SIG-M5 treated with dmso at 0.1 percent for 504 hours (cell line): ENCODE measurements at regions not wholly inside any gene's neighbourhood (a gene's known extent, or its start where the extent isn't known, plus 50 kb on each side); places are given as distances from the start of the nearest gene placed in this dataset.

ENCODE experiments used
- DNase-seq: peaks from one replicate; lab custom pipeline; 2025; ENCODE audit not compliant: unreplicated experiment; lab: John Stamatoyannopoulos, UW

GRCh38 chr14:100638211-100638855 is 51.1 kb upstream of the BEGAIN start:
- no peak for DNase-seq

GRCh38 chr14:100639280-100639679 is 52.1 kb upstream of the BEGAIN start:
- DNase-seq, result no peak

- DNase-seq, result peak; percentile 1
These were observed 53.5 kb upstream of the BEGAIN start for GRCh38 chr14:100640471-100641273.

GRCh38 chr14:100641274-100641860 is 54.1 kb upstream of the BEGAIN start:
- DNase-seq, result no peak

GRCh38 chr14:100643426-100643825 is 56.2 kb upstream of the BEGAIN start:
- no peak for DNase-seq

GRCh38 chr14:100644383-100644782 is 57.2 kb upstream of the BEGAIN start:
- no peak for DNase-seq

- DNase-seq, result no peak
These were observed 57.6 kb upstream of the BEGAIN start for GRCh38 chr14:100644784-100645183.

GRCh38 chr14:100645196-100645981 is 58.2 kb upstream of the BEGAIN start:
- peak; percentile 73 for DNase-seq

GRCh38 chr14:100645982-100646314 is 58.7 kb upstream of the BEGAIN start:
- no peak for DNase-seq

- no peak for DNase-seq
These were observed 61.4 kb upstream of the BEGAIN start for GRCh38 chr14:100648474-100649172.

GRCh38 chr14:100649173-100649519 is 61.9 kb upstream of the BEGAIN start:
- no peak for DNase-seq

- no peak for DNase-seq
These were observed 64.8 kb upstream of the BEGAIN start for GRCh38 chr14:100651999-100652508.

- no peak for DNase-seq
These were observed 65.5 kb upstream of the BEGAIN start for GRCh38 chr14:100652744-100653143.

GRCh38 chr14:100653409-100653808 is 66.2 kb upstream of the BEGAIN start:
- peak; percentile 4 for DNase-seq

GRCh38 chr14:100654025-100654813 is 67.0 kb upstream of the BEGAIN start:
- no peak for DNase-seq

- DNase-seq, result no peak
These were observed 67.9 kb upstream of the BEGAIN start for GRCh38 chr14:100654814-100655740.

- DNase-seq, result no peak
These were observed 68.5 kb upstream of the BEGAIN start for GRCh38 chr14:100655741-100656085.

- DNase-seq, result no peak
These were observed 69.7 kb upstream of the DLK1 start for GRCh38 chr14:100656996-100657395.

- no peak for DNase-seq
These were observed 68.9 kb upstream of the DLK1 start for GRCh38 chr14:100657780-100658179.
